ENCODE measurements at regions not wholly inside any gene's neighbourhood (a gene's known extent, or its start where the extent isn't known, plus 50 kb on each side); places are given as distances from the start of the nearest gene placed in this dataset.

GRCh38 chr11:134533511-134533910, 121.5 kb upstream of the B3GAT1 start:
- TF ChIP-seq CTCF (IDR thresholded peaks at IDR 0.05; ENCODE audit: low read depth, low read length) (no peak), EZH2phosphoT487 (IDR thresholded peaks at IDR 0.05; ENCODE audit: low read depth) (no peak)
